Bronchial epithelial cell (primary cell): ENCODE measurements at regions not wholly inside any gene's neighbourhood (a gene's known extent, or its start where the extent isn't known, plus 50 kb on each side); places are given as distances from the start of the nearest gene placed in this dataset.
A peak's percentile ranks its signal among the peaks of the same experiment; 100 is the strongest.
"Not testable (repeated sequence)": the region's sequence is repeated elsewhere in the genome, so short reads cannot be mapped to it uniquely, and the experiment has no call there.

Experiments used
- DNase-seq: peaks from one replicate; pipeline ENCODE4 v3.0.0-alpha.2; 2010; ENCODE audit warnings: low read depth
- FAIRE-seq: peaks from 2 replicates; lab custom pipeline; 2011; peaks lifted over from hg19 to GRCh38; lab: Jason Lieb, UNC
- H3K27me3 ChIP-seq: 2 replicates; pipeline ENCODE4 v1.5.1; 2011; ENCODE audit warnings: low read length; ENCODE audit not compliant: control insufficient read depth, insufficient read depth
- H3K36me3 ChIP-seq: 2 replicates; pipeline ENCODE4 v1.5.1; 2011; ENCODE audit warnings: low read length; ENCODE audit not compliant: control insufficient read depth, insufficient read depth
- H3K4me3 ChIP-seq: 2 replicates; pipeline ENCODE4 v1.5.1; 2011; ENCODE audit warnings: mild to moderate bottlenecking, low read depth, low read length, control low read depth
- CTCF ChIP-seq: IDR thresholded peaks from 2 replicates; pipeline ENCODE4 v1.5.1; 2011; ENCODE audit warnings: mild to moderate bottlenecking, moderate library complexity, low read length, control low read depth, inconsistent platforms; ENCODE audit not compliant: insufficient read depth, severe bottlenecking

GRCh38 chr2:188787658-188788240, 186.4 kb upstream of the COL3A1 start:
- DNase-seq (no peak), FAIRE-seq (no peak)
- TF ChIP-seq CTCF, result no peak
- H3K4me3 ChIP-seq, result no peak overlapping the region
- no peaks in the 10 kb centered on the region for H3K36me3 ChIP-seq
- H3K27me3 ChIP-seq, result no peaks in the 10 kb centered on the region

GRCh38 chr2:188788621-188789020, 185.6 kb upstream of the COL3A1 start:
- FAIRE-seq (no peak), DNase-seq (peak; percentile 84)
- no peaks in the 10 kb centered on the region for H3K27me3 ChIP-seq
- H3K36me3 ChIP-seq, result no peaks in the 10 kb centered on the region
- TF ChIP-seq CTCF, result no peak
- H3K4me3 ChIP-seq, result no peak overlapping the region

GRCh38 chr2:188789951-188790350, 184.2 kb upstream of the COL3A1 start:
- TF ChIP-seq CTCF, result no peak
- H3K4me3 ChIP-seq, result no peak overlapping the region
- DNase-seq (no peak), FAIRE-seq (no peak)
- no peaks in the 10 kb centered on the region for H3K27me3 ChIP-seq
- H3K36me3 ChIP-seq, result no peaks in the 10 kb centered on the region

DNA sequence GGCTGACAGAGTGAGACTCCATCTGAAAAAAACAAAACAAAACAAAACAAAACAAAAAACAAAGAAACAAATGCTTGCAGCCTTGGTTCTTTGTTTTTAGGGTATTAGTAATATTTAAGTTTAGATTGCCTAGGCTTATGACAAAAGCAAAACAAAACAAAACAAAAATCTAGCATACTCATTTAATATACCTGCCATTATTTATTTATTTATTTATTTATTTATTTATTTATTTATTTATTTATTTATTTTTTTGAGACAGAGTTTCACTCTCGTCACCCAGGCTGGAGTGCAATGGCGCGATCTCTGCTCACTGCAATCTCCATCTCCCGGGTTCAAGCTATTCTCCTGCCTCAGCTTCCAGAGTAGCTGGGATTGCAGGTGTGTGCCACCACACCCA, 179.7 kb upstream of the COL3A1 start:
- FAIRE-seq, H3K36me3 ChIP-seq, H3K27me3 ChIP-seq, H3K4me3 ChIP-seq, DNase-seq: not testable (repeated sequence)

DNA sequence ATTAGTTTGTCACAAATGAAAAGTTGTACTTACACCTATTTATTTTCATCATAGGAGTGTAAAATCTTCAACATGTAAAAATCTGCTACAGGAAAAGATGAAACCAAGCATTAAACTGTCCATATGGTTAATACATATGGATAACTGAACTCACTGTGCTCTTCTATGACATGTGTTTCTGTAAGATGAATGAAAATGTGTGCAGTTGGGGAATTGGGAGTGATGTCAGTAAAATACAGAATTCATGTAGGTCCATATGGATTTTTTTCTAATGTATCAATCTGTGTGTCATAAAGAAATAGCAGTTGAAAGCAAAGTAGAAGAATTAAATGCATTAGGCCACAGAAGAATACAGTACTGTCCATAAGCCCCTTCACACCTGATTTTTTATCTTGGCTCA, 178.4 kb upstream of the COL3A1 start:
- no peak for DNase-seq
- no peaks in the 10 kb centered on the region for H3K27me3 ChIP-seq
- H3K4me3 ChIP-seq, result no peak overlapping the region
- H3K36me3 ChIP-seq, result no peaks in the 10 kb centered on the region
- TF ChIP-seq CTCF, result no peak
- no peak for FAIRE-seq

GRCh38 chr2:188797371-188797770, 176.8 kb upstream of the COL3A1 start:
- DNase-seq (no peak), FAIRE-seq (no peak)
- no peak for TF ChIP-seq CTCF
- no peak overlapping the region for H3K4me3 ChIP-seq
- no peaks in the 10 kb centered on the region for H3K36me3 ChIP-seq
- H3K27me3 ChIP-seq, result no peaks in the 10 kb centered on the region
